SK-MEL-5 (cell line): ENCODE measurements at regions not wholly inside any gene's neighbourhood (a gene's known extent, or its start where the extent isn't known, plus 50 kb on each side); places are given as distances from the start of the nearest gene placed in this dataset.

Experiments used
- DNase-seq: peaks from one replicate; pipeline ENCODE4 v3.0.0-alpha.2; 2016; ENCODE audit warnings: low read depth, low spot score
- in situ Hi-C: cut with HindIII; loops from 2 replicates; pipeline ENCODE4 v1.10.0; 2016; ENCODE audit warnings: low sequenced_read_pairs, high pct_unique_total_duplicates, low pct_unique_long_range_greater_than_20kb

DNA sequence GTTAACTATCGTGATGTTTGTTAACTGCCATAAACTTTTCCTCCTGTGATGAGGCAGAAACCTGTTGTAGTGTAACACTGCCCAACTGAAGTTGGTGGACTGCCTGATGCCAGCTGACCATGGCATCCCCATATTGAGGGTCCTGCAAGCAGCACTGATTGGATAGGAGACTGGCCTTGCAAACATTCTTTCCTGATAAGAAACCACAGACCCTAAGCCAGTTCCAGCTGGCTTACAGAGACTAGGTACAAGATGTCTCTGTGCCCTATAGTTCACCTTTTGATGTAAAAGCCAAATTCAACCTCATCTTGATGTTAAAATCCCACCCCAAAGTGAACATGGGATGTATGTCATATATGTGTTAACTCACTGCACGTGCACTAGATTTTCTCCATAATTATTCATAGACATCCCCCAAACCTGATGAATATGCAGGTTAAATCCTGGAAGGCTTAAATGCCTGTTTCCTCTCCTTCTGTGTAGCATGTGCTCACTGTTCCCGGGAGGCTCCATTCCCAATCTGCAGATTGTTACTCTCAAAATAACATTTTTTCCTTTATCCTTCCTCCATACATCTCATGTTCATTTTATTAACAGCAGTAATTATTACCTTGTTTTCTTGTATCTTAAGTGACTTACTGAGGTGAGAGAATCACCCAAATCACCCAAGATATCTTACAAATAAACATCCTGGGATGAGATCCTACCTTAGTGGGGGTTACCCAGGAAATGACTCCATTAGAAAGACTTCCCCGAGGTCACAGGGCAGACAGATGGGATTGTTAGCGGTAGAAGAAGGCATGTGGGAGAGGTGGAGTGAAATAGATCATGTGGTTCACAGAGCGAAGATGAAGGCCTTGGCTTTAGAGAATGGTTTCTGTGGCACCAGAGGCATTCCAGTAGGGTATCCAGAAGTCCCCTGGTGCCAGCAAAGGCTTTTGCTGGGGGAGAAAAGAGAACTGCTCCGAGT, 566.7 kb downstream of the CCDC171 start:
- in situ Hi-C loops, result no loop called here
- DNase-seq, result no peak

DNA sequence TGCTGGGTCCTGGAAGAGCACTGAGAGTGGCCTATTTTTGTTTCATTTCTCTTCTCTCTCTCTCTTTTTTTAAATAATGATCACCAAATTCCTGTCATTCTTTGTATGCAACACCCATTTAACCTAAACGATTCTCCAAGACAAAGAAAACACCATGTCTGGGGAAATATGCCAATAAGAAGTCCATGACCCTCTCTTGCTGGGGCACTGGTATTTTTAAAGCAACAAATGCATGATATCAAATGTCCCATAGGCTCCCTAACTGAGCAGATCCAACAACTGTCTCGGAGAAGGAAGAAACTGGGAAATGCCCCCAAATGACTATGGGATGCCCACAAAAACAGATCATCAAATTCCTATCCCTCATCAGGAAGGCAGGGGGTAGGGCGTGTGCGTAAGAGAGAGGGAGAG, 567.4 kb downstream of the CCDC171 start:
- in situ Hi-C loops, result no loop called here
- no peak for DNase-seq

DNA sequence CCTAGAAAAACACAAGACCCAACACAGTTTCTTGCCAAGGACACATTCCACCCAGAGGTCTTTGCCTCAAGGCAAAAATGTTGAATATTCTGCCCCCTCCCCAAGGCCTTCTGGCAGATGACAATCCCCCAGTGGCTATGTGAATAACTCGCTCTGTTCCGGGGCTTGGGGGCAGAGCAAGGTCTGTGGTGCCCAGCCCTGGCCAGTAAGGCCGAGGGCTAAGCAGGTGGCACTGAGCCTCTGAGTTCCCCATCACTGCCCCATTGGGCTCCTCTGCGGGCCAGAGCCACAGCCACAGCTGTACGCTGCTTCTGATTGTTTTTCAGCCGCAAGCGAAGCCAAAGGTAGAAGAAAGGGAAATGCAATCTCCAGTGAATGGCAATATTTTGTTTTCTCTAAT, 567.9 kb downstream of the CCDC171 start:
- in situ Hi-C loops, result no loop called here
- no peak for DNase-seq

DNA sequence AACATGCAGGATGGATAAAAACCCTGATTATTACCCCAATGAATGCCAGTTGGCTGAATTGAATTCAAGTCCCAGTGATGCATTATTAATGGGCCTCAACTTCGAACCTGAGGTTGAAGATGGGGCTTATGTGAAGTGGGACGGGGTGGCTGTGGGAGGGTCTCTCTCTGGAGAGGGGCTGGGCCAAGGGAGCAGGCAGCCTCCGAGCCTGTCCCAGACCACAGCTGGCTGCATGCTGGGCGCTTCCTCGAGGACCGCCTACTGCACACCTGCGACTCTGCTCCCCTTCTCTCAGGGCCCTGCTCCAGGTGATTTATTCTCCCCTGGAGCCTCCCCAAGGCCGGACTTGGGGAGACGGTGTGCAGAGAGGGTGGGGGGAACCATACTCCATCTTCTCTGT, 568.3 kb downstream of the CCDC171 start:
- DNase-seq, result no peak
- in situ Hi-C loops, result no loop called here

DNA sequence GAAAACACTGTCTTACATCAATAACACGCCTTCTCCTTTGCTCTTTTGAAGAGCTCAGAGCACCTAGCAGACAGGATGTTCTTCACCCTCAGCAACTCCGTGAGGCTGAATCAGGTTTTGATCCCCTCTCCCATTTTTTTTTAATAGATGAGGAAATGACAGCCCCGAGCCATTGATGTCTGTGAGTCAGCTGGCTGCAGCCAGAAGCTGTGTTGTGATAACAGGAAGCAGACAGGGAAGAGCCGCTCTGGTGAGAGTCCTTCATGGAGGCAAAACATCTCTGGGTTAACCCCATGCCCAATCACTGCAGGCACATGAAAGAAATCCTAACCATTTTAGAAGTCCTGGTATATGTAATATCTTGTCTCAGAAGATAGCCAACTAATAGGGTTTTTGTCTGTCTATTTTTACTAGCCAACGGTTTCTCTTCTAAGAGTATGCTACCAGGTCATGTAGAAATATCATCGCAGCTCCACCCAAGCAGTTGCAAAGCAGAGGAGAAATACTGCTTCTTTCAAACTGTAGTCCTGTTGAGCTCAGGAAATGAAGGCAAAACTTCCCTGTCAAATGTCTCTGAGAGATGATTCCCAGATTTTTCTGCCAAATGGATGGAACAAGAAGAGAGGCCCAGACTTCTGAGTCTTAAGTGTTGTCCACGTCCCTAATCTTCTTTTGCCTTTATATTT, 568.9 kb downstream of the CCDC171 start:
- in situ Hi-C loops, result no loop called here

DNA sequence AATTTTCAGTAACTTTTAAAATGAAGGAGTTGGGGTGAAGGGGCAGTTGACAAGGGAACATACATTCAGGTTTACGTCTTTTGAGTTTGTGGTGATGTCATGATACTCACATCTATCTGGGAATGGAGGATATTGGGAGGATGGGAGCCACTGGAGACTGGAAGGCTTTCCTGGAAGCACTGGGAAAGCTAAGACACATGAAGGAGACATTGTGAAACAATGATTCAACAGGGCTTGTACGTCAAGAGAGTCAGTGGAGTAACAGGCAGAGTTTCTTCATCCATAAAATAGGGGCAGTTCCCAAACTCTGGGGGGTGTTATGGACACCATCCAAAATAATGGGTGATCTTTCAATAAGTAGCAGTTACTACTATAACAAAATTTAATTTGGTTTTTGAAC, 572.8 kb downstream of the CCDC171 start:
- in situ Hi-C loops, result no loop called here

More for the DNA sequence above, 568.9 kb downstream of the CCDC171 start:
- DNase-seq, result no peak

DNA sequence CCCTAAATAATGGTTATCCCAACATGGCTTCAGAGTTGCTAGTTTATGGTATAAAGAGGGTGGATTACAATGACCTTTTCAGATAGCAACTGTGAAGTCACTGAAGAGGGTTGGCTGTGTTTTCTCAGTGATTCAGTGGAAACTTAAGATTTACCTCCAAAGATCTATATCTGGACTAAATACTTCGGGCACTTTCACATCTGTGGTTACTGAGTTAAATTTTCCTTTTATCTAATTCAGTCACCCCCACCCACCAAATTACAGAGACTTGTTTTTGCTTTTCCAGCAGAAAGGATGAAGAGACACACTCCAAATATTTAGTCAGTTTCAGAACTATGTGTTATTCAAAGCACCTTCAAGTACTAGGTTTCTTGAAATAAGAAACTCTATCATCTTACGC, 573.2 kb downstream of the CCDC171 start:
- in situ Hi-C loops, result no loop called here
- no peak for DNase-seq

More for the DNA sequence above, 572.8 kb downstream of the CCDC171 start:
- DNase-seq, result no peak

DNA sequence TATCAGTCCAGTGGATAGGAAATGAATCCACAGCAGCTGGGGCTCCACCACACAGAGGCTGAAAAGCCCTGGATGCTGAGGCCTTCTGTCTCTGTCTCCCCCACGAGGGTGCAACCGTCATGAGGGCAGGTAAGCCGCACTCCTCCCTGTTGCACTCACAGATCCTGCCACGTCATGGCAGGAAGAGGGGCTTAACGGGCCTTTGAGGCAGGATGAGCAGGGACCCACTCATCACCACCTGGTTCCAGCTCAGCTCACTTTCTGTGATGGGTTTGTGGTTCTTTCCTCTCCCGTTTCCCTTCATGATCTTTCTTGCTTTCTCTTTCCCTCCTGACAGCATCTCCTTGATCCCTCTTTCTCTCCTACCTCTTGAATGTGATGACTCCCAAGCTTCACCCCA, 575.2 kb downstream of the CCDC171 start:
- no peak for DNase-seq
- in situ Hi-C loops, result no loop called here

DNA sequence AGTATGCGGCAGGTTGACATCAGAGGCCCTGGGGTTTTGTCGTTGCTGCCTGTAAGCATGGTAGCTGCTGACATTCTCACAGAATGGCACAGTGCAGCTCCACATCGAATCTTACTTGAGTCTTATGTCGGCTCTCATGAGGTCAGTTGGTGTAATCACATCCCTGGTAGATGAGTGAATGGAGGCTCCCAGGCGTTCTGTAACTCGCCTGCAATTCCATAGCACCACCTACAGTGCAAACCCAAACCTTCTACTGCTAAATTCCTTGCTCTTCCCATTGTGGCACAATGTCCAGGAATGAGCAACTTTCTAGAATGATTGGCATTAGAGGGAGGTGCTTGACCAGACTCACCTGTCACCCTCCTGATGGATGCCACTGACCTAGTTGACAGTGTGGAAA, 578.4 kb downstream of the CCDC171 start:
- peak; percentile 52 for DNase-seq
- in situ Hi-C loops, result no loop called here

DNA sequence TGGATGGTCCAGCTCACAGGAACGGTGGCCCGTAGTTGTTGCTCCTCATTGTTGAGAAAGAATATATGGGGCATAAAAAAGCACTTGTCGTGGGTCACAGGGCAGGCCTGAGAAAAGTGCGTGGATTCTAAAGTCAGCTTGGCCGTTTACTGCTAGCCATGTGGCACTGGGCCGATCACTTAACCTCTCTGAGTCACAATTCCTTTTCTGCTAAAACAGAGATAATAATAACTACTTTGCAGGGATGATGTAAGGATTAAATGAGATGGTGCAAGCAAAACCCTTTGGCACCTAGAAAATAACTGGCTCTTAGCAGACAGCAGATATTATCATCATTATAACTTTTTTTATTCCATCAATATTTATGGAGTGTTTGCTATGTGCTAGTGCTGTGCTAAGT, 579.7 kb downstream of the CCDC171 start:
- in situ Hi-C loops, result no loop called here

DNA sequence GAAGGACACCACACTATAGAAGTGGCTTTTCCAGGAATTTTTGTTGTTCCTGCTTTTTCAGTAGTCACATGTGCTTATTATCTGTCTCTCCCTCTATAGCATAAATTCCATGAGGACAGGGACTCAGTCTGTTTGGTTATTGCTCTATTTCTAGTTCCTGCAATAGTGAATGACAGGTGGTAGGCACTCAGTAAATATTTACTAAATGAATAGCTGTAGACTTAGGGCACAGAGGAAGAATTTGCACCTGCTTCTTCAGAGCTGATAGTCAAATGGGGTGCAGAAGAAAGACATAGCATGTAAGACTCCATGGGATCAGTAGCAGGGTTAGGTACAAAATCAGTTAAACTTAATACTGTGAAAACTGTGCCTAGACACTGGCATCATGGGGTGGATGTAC, 580.2 kb downstream of the CCDC171 start:
- in situ Hi-C loops, result no loop called here

More for the DNA sequence above, 579.7 kb downstream of the CCDC171 start:
- no peak for DNase-seq

DNA sequence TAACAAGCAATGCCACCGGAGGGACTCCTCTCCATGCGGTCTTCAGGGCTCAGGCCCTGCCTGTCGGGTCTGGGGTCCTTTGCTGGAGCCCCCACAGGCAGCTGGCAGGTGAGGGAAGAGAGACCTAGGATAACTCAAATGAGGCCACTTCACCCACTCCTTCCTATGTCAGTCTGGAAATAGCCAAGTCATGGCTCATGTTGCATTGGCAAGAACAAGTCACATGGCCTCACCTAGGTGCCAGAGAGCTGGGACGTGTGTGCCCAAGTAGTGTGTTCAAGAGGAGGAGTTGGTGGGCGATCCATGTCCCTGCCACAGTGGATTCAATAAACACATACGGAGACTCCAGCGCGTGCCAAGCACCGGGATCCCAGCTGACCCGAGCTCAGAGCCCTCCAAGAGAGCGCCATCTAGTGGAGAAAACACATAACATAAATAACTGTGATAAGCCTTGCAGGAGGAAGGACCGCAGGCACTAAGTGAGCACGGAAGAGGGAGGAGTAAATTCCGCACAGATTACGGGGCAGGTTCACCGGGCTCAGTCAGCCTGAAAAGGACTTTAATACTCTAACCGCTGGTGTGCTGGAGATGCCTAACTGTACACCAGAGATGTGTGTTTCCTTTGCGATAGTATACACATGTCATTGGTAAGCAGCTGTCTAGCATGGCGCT, 580.8 kb downstream of the CCDC171 start:
- DNase-seq, result peak; percentile 85
- in situ Hi-C loops, result no loop called here

More for the DNA sequence above, 580.2 kb downstream of the CCDC171 start:
- no peak for DNase-seq

DNA sequence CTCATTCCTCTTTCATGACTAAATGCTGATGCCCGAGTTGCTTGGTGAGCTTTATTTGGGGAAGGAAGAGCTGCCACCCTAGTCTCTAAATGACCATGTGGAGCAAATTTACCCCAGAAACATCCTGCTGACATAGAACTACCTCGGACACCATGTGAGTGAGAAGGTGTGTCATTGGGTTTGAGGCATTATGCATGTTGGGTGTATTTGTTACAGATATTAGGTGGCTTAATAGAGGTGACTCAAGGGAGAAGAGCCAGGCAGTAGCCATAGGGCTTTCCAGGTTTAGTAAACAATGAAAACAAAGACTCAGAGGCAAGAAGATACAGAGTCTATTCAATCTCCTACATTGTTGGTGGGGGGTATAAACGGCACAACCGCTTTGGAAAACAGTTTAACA, 581.5 kb downstream of the CCDC171 start:
- in situ Hi-C loops, result no loop called here
- DNase-seq, result no peak

DNA sequence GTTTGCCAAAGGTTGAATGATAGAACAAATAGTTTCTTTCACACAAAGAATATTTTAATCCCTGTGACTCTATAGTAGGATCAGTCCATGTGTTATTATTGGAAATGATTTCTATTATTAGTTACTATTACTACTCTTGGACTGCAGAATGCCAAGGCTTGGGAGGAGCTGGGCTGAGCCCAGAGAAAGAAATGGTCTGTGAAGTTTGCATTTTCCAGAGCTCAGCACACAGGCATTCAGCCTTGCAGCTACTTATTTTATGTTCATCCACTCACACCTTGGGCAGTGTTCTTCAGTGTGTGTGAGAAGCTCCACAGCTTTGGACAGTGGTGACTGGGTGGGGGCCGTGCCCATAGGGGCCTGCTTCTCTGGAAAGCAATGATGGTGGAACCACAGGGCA, 583.1 kb downstream of the CCDC171 start:
- in situ Hi-C loops, result no loop called here
- DNase-seq, result no peak

DNA sequence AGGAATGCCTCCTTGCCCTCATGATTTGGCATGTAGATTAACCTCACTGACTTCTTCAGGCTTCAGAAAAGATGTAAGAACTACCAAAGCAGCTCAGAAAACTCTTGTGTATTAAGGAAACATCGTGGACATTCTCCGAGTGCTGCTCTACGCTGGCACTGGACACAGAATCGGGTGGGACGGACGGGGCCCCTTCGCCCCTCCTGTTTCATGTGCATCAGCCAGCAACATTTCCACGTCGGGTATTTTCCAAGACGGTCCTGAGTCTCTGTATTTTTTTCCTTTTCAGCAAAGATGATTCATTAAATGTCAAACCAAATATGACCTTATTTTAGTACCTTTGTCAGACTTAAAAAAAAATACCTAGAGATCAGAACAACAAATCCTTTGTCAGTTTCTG, 583.6 kb downstream of the CCDC171 start:
- in situ Hi-C loops, result no loop called here
- DNase-seq, result no peak

DNA sequence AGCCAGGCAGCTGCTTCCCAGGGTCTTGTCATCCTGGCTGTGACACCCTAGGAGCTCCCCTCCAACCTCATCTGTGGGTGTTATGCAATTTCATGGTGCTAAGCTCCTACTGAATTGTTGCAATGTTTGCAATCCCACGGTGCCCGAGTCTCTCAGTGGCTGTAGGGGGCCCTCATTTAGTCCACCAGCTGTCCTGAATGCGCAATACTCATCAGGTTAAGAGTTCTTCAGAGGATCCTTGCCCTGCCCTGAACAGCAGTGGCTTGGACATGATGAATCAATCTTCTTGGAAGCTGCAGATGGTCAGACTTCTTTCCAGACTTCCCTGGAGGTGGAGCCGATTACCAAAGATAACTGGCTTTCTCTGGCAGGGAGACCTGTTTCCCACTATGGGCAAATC, 584.1 kb downstream of the CCDC171 start:
- in situ Hi-C loops, result no loop called here

DNA sequence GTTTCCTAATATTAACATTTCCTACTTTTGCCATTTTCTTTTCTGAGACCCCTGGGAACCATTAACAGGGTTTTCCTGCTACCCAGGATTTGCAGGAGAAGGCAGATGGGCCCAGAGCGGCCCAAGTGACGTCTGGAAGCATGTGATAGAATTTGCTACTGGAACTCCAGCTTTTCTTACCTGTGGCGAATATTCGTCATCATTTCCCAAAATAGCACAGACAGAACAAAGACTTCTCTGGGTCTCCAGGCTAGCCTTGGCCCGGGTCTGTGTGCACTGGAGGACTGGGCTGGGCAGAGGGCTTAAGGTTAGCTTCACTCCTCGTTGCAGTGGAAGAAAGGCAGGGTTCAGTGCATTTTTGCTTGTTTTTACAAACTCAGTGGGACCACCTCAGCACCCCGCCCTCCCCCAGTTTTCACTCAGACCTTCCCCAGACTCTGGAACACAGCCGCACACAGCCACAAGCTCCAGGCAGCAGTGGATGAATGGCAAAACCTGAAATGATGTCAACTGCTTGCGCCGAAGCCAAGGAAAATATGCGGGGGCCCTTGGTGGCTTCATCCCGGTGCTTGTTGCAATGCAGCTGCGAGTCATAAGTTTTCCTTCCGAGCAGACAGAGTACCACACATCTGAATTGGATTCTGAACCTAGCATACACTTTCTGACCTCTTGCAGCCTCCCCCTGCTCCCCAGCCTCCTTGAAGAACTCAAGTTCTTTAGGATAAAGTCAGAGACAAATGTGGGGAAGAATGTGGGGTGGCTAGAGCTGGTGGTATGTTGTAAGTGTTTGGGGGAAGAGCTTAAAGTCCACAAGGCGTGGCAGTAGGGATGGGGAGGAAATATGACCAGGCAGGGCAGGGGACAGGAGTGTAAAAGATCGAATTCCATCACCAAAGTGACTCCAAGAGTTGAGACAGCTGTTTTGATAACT, 586.0 kb downstream of the CCDC171 start:
- in situ Hi-C loops, result no loop called here
- no peak for DNase-seq

More for the DNA sequence above, 584.1 kb downstream of the CCDC171 start:
- no peak for DNase-seq
